Mucosa of descending colon (tissue), 3 donors: ENCODE measurements at regions not wholly inside any gene's neighbourhood (a gene's known extent, or its start where the extent isn't known, plus 50 kb on each side); places are given as distances from the start of the nearest gene placed in this dataset.

Experiments
- ATAC-seq: fragments of 200-7000 bp; cut with Tn5 transposase; one replicate; pipeline ENCODE4 v1.9.1; 2020; ENCODE audit warnings: mild to moderate bottlenecking, moderate library complexity
- DNase-seq, 3 donors: peaks; one replicate each; pipeline ENCODE4 v3.0.0-alpha.2; 2020
- H3K36me3 ChIP-seq: fragments of 200-600 bp; one replicate; pipeline ENCODE4 v1.8.0; 2021; ENCODE audit warnings: low read depth, mild to moderate bottlenecking
- H3K4me1 ChIP-seq: fragments of 200-600 bp; one replicate; pipeline ENCODE4 v1.8.0; 2021; ENCODE audit warnings: low read depth, mild to moderate bottlenecking
- H3K4me3 ChIP-seq: fragments of 200-600 bp; one replicate; pipeline ENCODE4 v1.8.0; 2021; ENCODE audit warnings: mild to moderate bottlenecking
- H3K9me3 ChIP-seq: fragments of 200-600 bp; one replicate; pipeline ENCODE4 v1.8.0; 2021; ENCODE audit warnings: mild to moderate bottlenecking
- CTCF ChIP-seq: fragments of 200-600 bp; IDR thresholded peaks from one replicate; pipeline ENCODE4 v1.8.0; 2022; ENCODE audit warnings: antibody characterized with exemption, mild to moderate bottlenecking
- intact Hi-C, 2 donors: fragments of 100-400 bp; cut with DNase I in 1 of 2; cut with micrococcal nuclease in 1 of 2; formaldehyde crosslinking; loops; one replicate each; pipeline versions ENCODE4 v1.11.0 to v1.11.1; 2022; cut with DNase I, micrococcal nuclease
- donor health status: DM: no; HTN: no; CAD: no; lungs with moderate emphysema.
- donor health status: DM: no; HTN: no; CAD: no.
- donor health status: DM: no; HTN: yes; CAD: no.

- H3K36me3 ChIP-seq: no peaks in the 10 kb centered on the region
- intact Hi-C loops: no loop called here
- no peak for DNase-seq
These were observed 95.3 kb upstream of the KCNE2 start for GRCh38 chr21:34268493-34268892.

GRCh38 chr21:34270411-34270810 lies 93.4 kb upstream of the KCNE2 start:
- ATAC-seq: no peak
- intact Hi-C loops: loop anchor here in 1 of 2 donors (10.0 kb wide), 1 partner anchor 64 kb away; no protein-coding TSS in a partner anchor
- H3K9me3 ChIP-seq: no peaks in the 10 kb centered on the region
- TF ChIP-seq CTCF: no peak
- no peak overlapping the region for H3K4me3 ChIP-seq
- DNase-seq: no peak
- no peaks in the 10 kb centered on the region for H3K36me3 ChIP-seq
- H3K4me1 ChIP-seq: no peaks in the 10 kb centered on the region

More at GRCh38 chr21:34268493-34268892, 95.3 kb upstream of the KCNE2 start:
- Histone ChIP-seq H3K9me3 (no peaks in the 10 kb centered on the region), H3K4me3 (no peak overlapping the region), H3K4me1 (no peaks in the 10 kb centered on the region)
- no peak for TF ChIP-seq CTCF
- ATAC-seq: no peak

GRCh38 chr21:34271189-34271851 lies 92.5 kb upstream of the KCNE2 start:
- Histone ChIP-seq H3K9me3 (no peaks in the 10 kb centered on the region), H3K4me3 (no peak overlapping the region), H3K4me1 (no peaks in the 10 kb centered on the region), H3K36me3 (no peaks in the 10 kb centered on the region)
- no peak for ATAC-seq
- TF ChIP-seq CTCF: no peak
- DNase-seq: no peak
- intact Hi-C loops: loop anchor here in 1 of 2 donors (10.0 kb wide), 1 partner anchor 63 kb away; no protein-coding TSS in a partner anchor

GRCh38 chr21:34272321-34272720 lies 91.5 kb upstream of the KCNE2 start:
- Histone ChIP-seq H3K4me3 (no peak overlapping the region), H3K36me3 (no peaks in the 10 kb centered on the region), H3K9me3 (no peaks in the 10 kb centered on the region), H3K4me1 (no peaks in the 10 kb centered on the region)
- no peak for DNase-seq
- no peak for ATAC-seq
- TF ChIP-seq CTCF: no peak
- intact Hi-C loops: loop anchor here in 1 of 2 donors (10.0 kb wide), 1 partner anchor 62 kb away; no protein-coding TSS in a partner anchor

- ATAC-seq (no peak), DNase-seq (no peak)
These were observed 89.8 kb upstream of the KCNE2 start for GRCh38 chr21:34274001-34274400.

More at GRCh38 chr21:34274001-34274400, 89.8 kb upstream of the KCNE2 start:
- intact Hi-C loops: loop anchor here in 1 of 2 donors (10.0 kb wide), 1 partner anchor 61 kb away; no protein-coding TSS in a partner anchor
- Histone ChIP-seq H3K4me1 (no peaks in the 10 kb centered on the region), H3K4me3 (no peak overlapping the region), H3K36me3 (no peaks in the 10 kb centered on the region), H3K9me3 (no peaks in the 10 kb centered on the region)
- no peak for TF ChIP-seq CTCF
